Lower leg skin (tissue), 3 donors: ENCODE measurements at regions not wholly inside any gene's neighbourhood (a gene's known extent, or its start where the extent isn't known, plus 50 kb on each side); places are given as distances from the start of the nearest gene placed in this dataset.

Source experiments
- POLR2A ChIP-seq, 2 donors: fragments of 450-650 bp; IDR thresholded peaks; one replicate each; pipeline ENCODE4 v1.6.1; 2016 to 2017; ENCODE audit warnings: antibody characterized with exemption in 2 of 2, mild to moderate bottlenecking in 1 of 2, moderate library complexity in 1 of 2
- TF ChIP-seq, protein P1 (sequence below), 3 donors: fragments of 450-650 bp; IDR thresholded peaks; one replicate each; pipeline ENCODE4 v1.5.1; 2016; ENCODE audit warnings: antibody characterized with exemption in 3 of 3, mild to moderate bottlenecking in 3 of 3, moderate library complexity in 2 of 3

DNA sequence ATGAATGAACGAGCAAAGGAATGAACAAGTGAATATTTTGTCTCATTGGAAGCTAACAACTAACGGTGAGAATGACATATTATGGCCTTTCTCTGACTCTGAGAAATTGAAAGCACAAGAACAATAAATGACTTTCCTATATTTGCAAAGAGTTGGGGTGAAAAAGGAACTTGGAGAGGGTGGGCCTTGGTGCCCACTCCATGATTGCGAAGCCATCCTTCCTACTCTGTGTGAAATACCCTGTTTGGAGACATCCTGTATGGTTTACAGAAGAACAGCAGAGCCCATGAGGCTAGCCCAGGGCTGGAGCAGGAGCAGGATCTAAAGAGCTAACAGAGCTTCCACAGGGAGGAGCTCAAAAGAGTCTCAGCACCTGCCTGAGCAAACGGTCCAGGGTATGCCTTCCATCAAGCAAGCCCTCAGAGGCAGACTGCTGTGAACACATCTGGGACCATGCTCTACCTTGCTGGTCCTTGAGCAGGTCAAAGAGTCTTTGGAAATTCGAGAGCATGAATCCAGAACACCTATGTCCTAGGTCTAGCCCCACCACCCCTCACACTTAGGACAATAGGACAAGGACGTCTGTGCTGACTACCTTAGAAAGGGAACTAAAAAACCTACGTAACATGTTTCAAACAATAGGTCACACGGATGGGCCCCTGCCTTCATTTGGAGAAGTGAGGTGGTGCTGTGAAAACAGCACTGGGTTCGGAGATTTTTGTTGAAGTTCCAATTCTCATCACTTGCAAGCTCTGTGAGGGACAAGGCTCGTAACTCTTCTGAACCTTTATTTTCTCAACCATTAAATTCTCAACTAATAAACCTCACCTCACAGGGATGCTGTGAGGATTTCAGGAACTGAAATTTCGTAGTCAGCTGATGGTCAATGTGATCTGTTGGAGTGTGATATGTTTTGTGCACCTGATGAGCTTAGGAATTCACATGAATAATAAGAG is 377.4 kb downstream of the RRAGC start:
- TF ChIP-seq, protein P1, sequence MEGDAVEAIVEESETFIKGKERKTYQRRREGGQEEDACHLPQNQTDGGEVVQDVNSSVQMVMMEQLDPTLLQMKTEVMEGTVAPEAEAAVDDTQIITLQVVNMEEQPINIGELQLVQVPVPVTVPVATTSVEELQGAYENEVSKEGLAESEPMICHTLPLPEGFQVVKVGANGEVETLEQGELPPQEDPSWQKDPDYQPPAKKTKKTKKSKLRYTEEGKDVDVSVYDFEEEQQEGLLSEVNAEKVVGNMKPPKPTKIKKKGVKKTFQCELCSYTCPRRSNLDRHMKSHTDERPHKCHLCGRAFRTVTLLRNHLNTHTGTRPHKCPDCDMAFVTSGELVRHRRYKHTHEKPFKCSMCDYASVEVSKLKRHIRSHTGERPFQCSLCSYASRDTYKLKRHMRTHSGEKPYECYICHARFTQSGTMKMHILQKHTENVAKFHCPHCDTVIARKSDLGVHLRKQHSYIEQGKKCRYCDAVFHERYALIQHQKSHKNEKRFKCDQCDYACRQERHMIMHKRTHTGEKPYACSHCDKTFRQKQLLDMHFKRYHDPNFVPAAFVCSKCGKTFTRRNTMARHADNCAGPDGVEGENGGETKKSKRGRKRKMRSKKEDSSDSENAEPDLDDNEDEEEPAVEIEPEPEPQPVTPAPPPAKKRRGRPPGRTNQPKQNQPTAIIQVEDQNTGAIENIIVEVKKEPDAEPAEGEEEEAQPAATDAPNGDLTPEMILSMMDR (IDR thresholded peaks at IDR 0.05), result no peak
- no peak for TF ChIP-seq POLR2A (IDR thresholded peaks at IDR 0.05)
